SK-N-SH (cell line): ENCODE measurements at regions not wholly inside any gene's neighbourhood (a gene's known extent, or its start where the extent isn't known, plus 50 kb on each side); places are given as distances from the start of the nearest gene placed in this dataset.

ENCODE experiments used
- CTCF ChIA-PET: fragments of 300-600, 350-600 bp; formaldehyde crosslinking; extraction: SDS; loops from one replicate; lab custom pipeline; 2021; lab: Yijun Ruan, JAX
- POLR2A ChIA-PET: fragments of 350-600 bp; sonication (Branson Sonifier 250); formaldehyde crosslinking; extraction: SDS; loops from one replicate; lab custom pipeline; 2020; ENCODE audit warnings: antibody characterized with exemption, inconsistent platforms; lab: Yijun Ruan, JAX
- DNase-seq: peaks from one replicate; pipeline ENCODE4 v3.0.0; 2012
- H2AFZ ChIP-seq: fragments of 200-600 bp; sonication (generic); 2 replicates; pipeline ENCODE4 v1.8.1; 2016; ENCODE audit warnings: antibody characterized with exemption, mild to moderate bottlenecking, low read depth
- H3F3A ChIP-seq: fragments of 200-600 bp; sonication (generic); replicated peaks from 2 replicates; pipeline ENCODE3; 2016; ENCODE audit warnings: antibody characterized with exemption, mild to moderate bottlenecking; ENCODE audit not compliant: insufficient read depth
- H3K27ac ChIP-seq, 2 experiments: fragments of 200-500 bp in 1 of 2; fragments of 200-600 bp in 1 of 2; sonication (Bioruptor generic) in 1 of 2; sonication (generic), shearing (Covaris generic) in 1 of 2; 2 replicates each; pipeline versions ENCODE4 v1.5.1 to v1.6.1; 2014 to 2016; ENCODE audit warnings: low read depth in 2 of 2, inconsistent platforms in 1 of 2, low read length in 1 of 2, mild to moderate bottlenecking in 1 of 2, mixed read lengths in 1 of 2
- H3K27me3 ChIP-seq: fragments of 200-600 bp; sonication (generic), shearing (Covaris generic); 2 replicates; pipeline ENCODE4 v1.6.1; 2016; ENCODE audit warnings: mixed run types; ENCODE audit not compliant: insufficient read depth
- H3K36me3 ChIP-seq, 2 experiments: fragments of 200-500 bp in 1 of 2; fragments of 200-600 bp in 1 of 2; sonication (Bioruptor generic) in 1 of 2; sonication (generic) in 1 of 2; replicated peaks in 1 of 2; 2 replicates each; pipeline versions ENCODE3 to v1.5.1; 2014 to 2016; ENCODE audit warnings: low read length in 1 of 2, mild to moderate bottlenecking in 1 of 2; ENCODE audit not compliant: insufficient read depth in 2 of 2, control insufficient read depth in 1 of 2
- H3K4me1 ChIP-seq, 2 experiments: fragments of 200-500 bp in 1 of 2; fragments of 200-600 bp in 1 of 2; sonication (Bioruptor generic) in 1 of 2; sonication (generic), shearing (Covaris generic) in 1 of 2; 2 replicates each; pipeline versions ENCODE4 v1.5.1 to v1.6.1; 2014 to 2016; ENCODE audit warnings: low read depth in 1 of 2, low read length in 1 of 2, mixed run types in 1 of 2; ENCODE audit not compliant: insufficient read depth in 2 of 2, control insufficient read depth in 1 of 2
- H3K4me2 ChIP-seq: fragments of 200-600 bp; sonication (generic), shearing (Covaris generic); 2 replicates; pipeline ENCODE4 v1.6.1; 2017; ENCODE audit warnings: mixed run types
- H3K4me3 ChIP-seq, 2 experiments: fragments of 200-500 bp in 1 of 2; fragments of 200-600 bp in 1 of 2; sonication (Bioruptor generic) in 1 of 2; sonication (generic), shearing (Covaris generic) in 1 of 2; 2 replicates each; pipeline versions ENCODE4 v1.5.1 to v1.8.1; 2014 to 2016; ENCODE audit warnings: low read depth in 2 of 2, inconsistent platforms in 1 of 2, low read length in 1 of 2, mild to moderate bottlenecking in 1 of 2, mixed read lengths in 1 of 2, moderate library complexity in 1 of 2
- H3K79me2 ChIP-seq: fragments of 200-600 bp; sonication (generic); 2 replicates; pipeline ENCODE4 v1.8.1; 2017; ENCODE audit warnings: mild to moderate bottlenecking; ENCODE audit not compliant: insufficient read depth
- H3K9ac ChIP-seq: fragments of 200-600 bp; sonication (generic); 2 replicates; pipeline ENCODE4 v1.6.1; 2017; ENCODE audit warnings: mixed run types
- H3K9me2 ChIP-seq: fragments of 200-600 bp; sonication (generic); 2 replicates; pipeline ENCODE4 v1.6.1; 2017; ENCODE audit warnings: mixed run types
- H3K9me3 ChIP-seq: fragments of 200-600 bp; sonication (generic); 2 replicates; pipeline ENCODE4 v1.6.1; 2017; ENCODE audit warnings: mixed run types, mild to moderate bottlenecking, moderate library complexity
- H4K20me1 ChIP-seq: fragments of 200-600 bp; sonication (generic); 2 replicates; pipeline ENCODE4 v1.6.1; 2017; ENCODE audit warnings: mild to moderate bottlenecking, mixed run types; ENCODE audit not compliant: insufficient read depth
- CHD2 ChIP-seq: fragments of 150-350 bp; IDR thresholded peaks from 2 replicates; pipeline ENCODE4 v1.6.1; 2018; ENCODE audit warnings: low read length; ENCODE audit not compliant: partially characterized antibody
- CTCF ChIP-seq: fragments of 200-600 bp; sonication (generic); IDR thresholded peaks from 2 replicates; pipeline ENCODE4 v1.6.1; 2017; ENCODE audit warnings: antibody characterized with exemption, mild to moderate bottlenecking, moderate library complexity
- ELF1 ChIP-seq: IDR thresholded peaks from 2 replicates; pipeline ENCODE4 v1.4.0; 2012
- EP300 ChIP-seq, 2 experiments: IDR thresholded peaks; 2 replicates each; pipeline versions ENCODE4 v1.4.0 to v1.6.1; 2012; ENCODE audit warnings: borderline replicate concordance in 1 of 2, low read depth in 1 of 2, low read length in 1 of 2
- FOSL2 ChIP-seq: IDR thresholded peaks from 2 replicates; pipeline ENCODE4 v1.4.0; 2012; ENCODE audit warnings: low read depth, mild to moderate bottlenecking, moderate library complexity, borderline replicate concordance
- FOXM1 ChIP-seq: IDR thresholded peaks from 2 replicates; pipeline ENCODE4 v1.4.0; 2012; ENCODE audit warnings: low read depth, mild to moderate bottlenecking
- GABPA ChIP-seq: IDR thresholded peaks from 2 replicates; pipeline ENCODE4 v1.4.0; 2012; ENCODE audit warnings: low read depth, mild to moderate bottlenecking
- GATA2 ChIP-seq: sonication (generic); formaldehyde crosslinking; IDR thresholded peaks from 2 replicates; pipeline ENCODE4 v1.5.0; 2020; ENCODE audit warnings: mild to moderate bottlenecking, missing genetic modification reagents
- IRF3 ChIP-seq: fragments of 150-350 bp; IDR thresholded peaks from 2 replicates; pipeline ENCODE4 v1.6.1; 2016; ENCODE audit warnings: mild to moderate bottlenecking, low read depth, low read length
- POLR2AphosphoS5 ChIP-seq: IDR thresholded peaks from 2 replicates; pipeline ENCODE4 v1.6.1; 2012; ENCODE audit warnings: low read depth, low read length
- RCOR1 ChIP-seq: fragments of 150-350 bp; IDR thresholded peaks from 2 replicates; pipeline ENCODE4 v1.6.1; 2017; ENCODE audit warnings: antibody characterized with exemption, low read length
- SMC3 ChIP-seq: IDR thresholded peaks from 2 replicates; pipeline ENCODE4 v1.6.1; 2012; ENCODE audit warnings: low read depth, low read length, improper control_type of control experiment
- TAF1 ChIP-seq: IDR thresholded peaks from 2 replicates; pipeline ENCODE4 v1.6.1; 2012; ENCODE audit warnings: low read depth, mild to moderate bottlenecking, low read length, moderate library complexity, borderline replicate concordance
- TCF12 ChIP-seq: IDR thresholded peaks from 2 replicates; pipeline ENCODE4 v1.4.0; 2012
- YY1 ChIP-seq: IDR thresholded peaks from 2 replicates; pipeline ENCODE4 v1.4.0; 2012; ENCODE audit warnings: low read depth, mild to moderate bottlenecking
- WGBS: methylation state at CpG from one replicate; pipeline ENCODE4 v1.1.6; 2017; ENCODE audit warnings: low lambda C conversion rate; 5-methylcytosine and 5-hydroxymethylcytosine counted together
- TF ChIP-seq, protein P1 (sequence below): IDR thresholded peaks from 2 replicates; pipeline ENCODE4; 2012

- Histone ChIP-seq H3K27ac (no peak overlapping the region), H3K36me3 (no peaks in the 10 kb centered on the region), H3K27me3 (no peaks in the 10 kb centered on the region; the same call in 1 of the 2 replicates), H3K4me2 (no peak overlapping the region), H3K9ac (no peak overlapping the region), H3F3A (no peaks in the 10 kb centered on the region), H3K9me2 (no peaks in the 10 kb centered on the region), H3K4me1 (no peaks in the 10 kb centered on the region), H3K9me3 (no peaks in the 10 kb centered on the region), H3K4me3 (no peak overlapping the region), H3K79me2 (no peaks in the 10 kb centered on the region), H4K20me1 (no peaks in the 10 kb centered on the region), H2AFZ (no peak overlapping the region)
- TF ChIP-seq ELF1 (no peak), CTCF (no peak), GATA2 (CRISPR knock-in tag) (no peak), EP300 (IDR thresholded peaks at IDR 0.05; ENCODE audit: borderline replicate concordance in 1 of 2, low read depth in 1 of 2, low read length in 1 of 2) (no peak), FOXM1 (no peak), TCF12 (no peak), YY1 (no peak), GABPA (no peak), SMC3 (no peak), TAF1 (no peak), RCOR1 (no peak), CHD2 (no peak), FOSL2 (no peak), POLR2AphosphoS5 (no peak), IRF3 (no peak)
- TF ChIP-seq, protein P1, sequence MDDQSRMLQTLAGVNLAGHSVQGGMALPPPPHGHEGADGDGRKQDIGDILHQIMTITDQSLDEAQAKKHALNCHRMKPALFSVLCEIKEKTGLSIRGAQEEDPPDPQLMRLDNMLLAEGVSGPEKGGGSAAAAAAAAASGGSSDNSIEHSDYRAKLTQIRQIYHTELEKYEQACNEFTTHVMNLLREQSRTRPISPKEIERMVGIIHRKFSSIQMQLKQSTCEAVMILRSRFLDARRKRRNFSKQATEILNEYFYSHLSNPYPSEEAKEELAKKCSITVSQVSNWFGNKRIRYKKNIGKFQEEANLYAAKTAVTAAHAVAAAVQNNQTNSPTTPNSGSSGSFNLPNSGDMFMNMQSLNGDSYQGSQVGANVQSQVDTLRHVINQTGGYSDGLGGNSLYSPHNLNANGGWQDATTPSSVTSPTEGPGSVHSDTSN: no peak
- CTCF ChIA-PET: no interaction called here
- WGBS: 19% methylated on average over 5 of the region's 5 CpGs
- no peak for DNase-seq
- POLR2A ChIA-PET: no interaction called here
Observed at GRCh38 chr6:10166031-10166430, 248.8 kb downstream of the TFAP2A start.
